Dermis microvascular lymphatic vessel endothelial cell (primary cell): ENCODE measurements at regions not wholly inside any gene's neighbourhood (a gene's known extent, or its start where the extent isn't known, plus 50 kb on each side); places are given as distances from the start of the nearest gene placed in this dataset.

Source experiments
- DNase-seq, 2 donors: peaks; one replicate each; pipeline versions ENCODE4 v3.0.0 to v3.0.0-alpha.2; 2010; ENCODE audit warnings: low read depth in 2 of 2

- no peak for DNase-seq
These were observed 1531.4 kb upstream of the SLC10A2 start for GRCh38 chr13:104597546-104598180.

- DNase-seq, result no peak
These were observed 1529.3 kb upstream of the SLC10A2 start for GRCh38 chr13:104595511-104595910.

- no peak for DNase-seq
These were observed 1528.6 kb upstream of the SLC10A2 start for GRCh38 chr13:104594806-104595205.

- DNase-seq, result no peak
These were observed 1527.5 kb upstream of the SLC10A2 start for GRCh38 chr13:104593693-104594092.

- no peak for DNase-seq
These were observed 1527.0 kb upstream of the SLC10A2 start for GRCh38 chr13:104593251-104593576.

- DNase-seq, result no peak
These were observed 1526.5 kb upstream of the SLC10A2 start for GRCh38 chr13:104592545-104593250.

- no peak for DNase-seq
These were observed 1525.9 kb upstream of the SLC10A2 start for GRCh38 chr13:104592127-104592526.

GRCh38 chr13:104586051-104586746 is 1520.0 kb upstream of the SLC10A2 start:
- peak in 1 of 2 donors; percentile 36 for DNase-seq

GRCh38 chr13:104584481-104584880 is 1518.3 kb upstream of the SLC10A2 start:
- DNase-seq, result no peak

- no peak for DNase-seq
These were observed 1514.7 kb upstream of the SLC10A2 start for GRCh38 chr13:104580931-104581330.

GRCh38 chr13:104577071-104577815 is 1511.0 kb upstream of the SLC10A2 start:
- no peak for DNase-seq

GRCh38 chr13:104571893-104572229 is 1505.6 kb upstream of the SLC10A2 start:
- DNase-seq, result no peak

- peak; percentile 68 to 78 for DNase-seq
These were observed 1505.1 kb upstream of the SLC10A2 start for GRCh38 chr13:104571161-104571892.

- no peak for DNase-seq
These were observed 1500.9 kb upstream of the SLC10A2 start for GRCh38 chr13:104567114-104567513.

- DNase-seq, result no peak
These were observed 1499.7 kb upstream of the SLC10A2 start for GRCh38 chr13:104565888-104566287.

- no peak for DNase-seq
These were observed 1487.7 kb upstream of the SLC10A2 start for GRCh38 chr13:104553896-104554295.

- DNase-seq, result peak in 1 of 2 donors; percentile 46
These were observed 1487.0 kb upstream of the SLC10A2 start for GRCh38 chr13:104553186-104553585.

GRCh38 chr13:104534847-104535246 is 1468.6 kb upstream of the SLC10A2 start:
- DNase-seq, result no peak

GRCh38 chr13:104532132-104532531 is 1465.9 kb upstream of the SLC10A2 start:
- no peak for DNase-seq

GRCh38 chr13:104530741-104531140 is 1464.5 kb upstream of the SLC10A2 start:
- no peak for DNase-seq

- no peak for DNase-seq
These were observed 1460.3 kb upstream of the SLC10A2 start for GRCh38 chr13:104526561-104526960.

GRCh38 chr13:104525467-104525866 is 1459.2 kb upstream of the SLC10A2 start:
- no peak for DNase-seq
